ENCODE measurements at regions not wholly inside any gene's neighbourhood (a gene's known extent, or its start where the extent isn't known, plus 50 kb on each side); places are given as distances from the start of the nearest gene placed in this dataset.

GRCh38 chr11:133710681-133711240, 134.6 kb downstream of the SPATA19 start:
- TF ChIP-seq CTCF (IDR thresholded peaks at IDR 0.05) (no peak), POLR2A (IDR thresholded peaks at IDR 0.05) (no peak)
